NB4 (cell line): ENCODE measurements at regions not wholly inside any gene's neighbourhood (a gene's known extent, or its start where the extent isn't known, plus 50 kb on each side); places are given as distances from the start of the nearest gene placed in this dataset.

Source experiments
- CTCF ChIP-seq: IDR thresholded peaks from one replicate; pipeline ENCODE4 v1.5.1; 2012; ENCODE audit warnings: low read depth, low read length
- MAX ChIP-seq: IDR thresholded peaks from 2 replicates; pipeline ENCODE4 v1.6.1; 2011; ENCODE audit warnings: low read depth, low read length
- POLR2A ChIP-seq: IDR thresholded peaks from 2 replicates; pipeline ENCODE4 v1.6.1; 2011; ENCODE audit warnings: mild to moderate bottlenecking; ENCODE audit not compliant: insufficient read length; ENCODE audit errors: extremely low read depth

- TF ChIP-seq CTCF: no peak
- TF ChIP-seq POLR2A: no peak
- no peak for TF ChIP-seq MAX
Measured at GRCh38 chr1:234675572-234675971, 65.6 kb upstream of the IRF2BP2 start.
